HG03460 (cell line): ENCODE measurements at regions not wholly inside any gene's neighbourhood (a gene's known extent, or its start where the extent isn't known, plus 50 kb on each side); places are given as distances from the start of the nearest gene placed in this dataset.

ENCODE experiments used
- ATAC-seq: cut with Tn5 transposase; IDR thresholded peaks from one replicate; pipeline ENCODE4 v1.9.1; 2021; ENCODE audit not compliant: unreplicated experiment

DNA sequence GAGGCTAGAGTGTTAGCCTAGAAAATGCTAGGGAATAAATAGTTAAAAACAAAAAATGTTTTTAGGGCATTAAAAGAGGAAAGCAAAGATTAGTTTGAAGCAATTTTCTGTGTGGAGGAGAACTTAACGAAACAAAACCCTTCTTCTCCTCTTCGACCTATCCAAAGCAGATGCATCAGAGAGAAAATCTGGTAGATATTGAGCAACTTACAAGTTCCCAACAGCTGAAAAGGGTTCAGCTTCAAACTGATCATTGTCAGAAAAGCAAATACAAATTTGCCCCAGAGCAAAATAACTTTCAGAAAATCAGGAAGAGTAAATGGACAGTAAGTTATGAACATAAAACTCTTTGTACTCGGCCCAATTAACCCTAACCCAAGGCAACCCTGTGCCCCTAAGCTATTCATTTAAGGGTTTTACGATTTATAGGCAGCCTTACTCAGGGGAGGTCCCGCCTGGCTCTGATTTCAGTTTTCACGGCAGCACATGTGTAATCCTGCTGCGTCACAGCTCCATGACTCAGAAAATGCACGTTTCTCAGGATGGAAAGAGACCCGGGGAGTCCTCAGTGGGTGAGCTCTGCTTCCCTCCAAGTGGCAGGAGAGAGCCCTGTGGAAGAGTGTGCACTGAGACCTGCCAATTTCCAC is 405.7 kb upstream of the SALL1 start:
- no peak for ATAC-seq

DNA sequence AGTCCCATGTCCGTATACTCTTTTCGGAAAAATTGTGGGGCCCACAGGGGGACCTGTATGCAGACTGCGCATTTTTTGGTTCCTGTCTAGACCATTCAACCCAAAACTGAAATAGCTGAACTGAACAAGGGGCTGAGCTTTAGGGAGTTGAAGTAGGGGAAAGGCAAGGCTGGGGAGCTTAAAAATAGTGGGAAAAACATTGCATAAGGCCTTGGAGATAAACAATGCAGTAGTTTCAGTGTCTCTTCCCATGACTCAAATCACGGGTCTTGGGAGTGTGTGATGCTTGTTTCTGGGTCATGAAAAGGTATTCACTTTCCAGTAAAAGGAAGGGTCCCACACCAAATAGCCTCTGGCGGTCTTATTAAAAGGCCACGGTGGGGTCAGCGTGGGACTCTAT is 402.8 kb upstream of the SALL1 start:
- no peak for ATAC-seq

DNA sequence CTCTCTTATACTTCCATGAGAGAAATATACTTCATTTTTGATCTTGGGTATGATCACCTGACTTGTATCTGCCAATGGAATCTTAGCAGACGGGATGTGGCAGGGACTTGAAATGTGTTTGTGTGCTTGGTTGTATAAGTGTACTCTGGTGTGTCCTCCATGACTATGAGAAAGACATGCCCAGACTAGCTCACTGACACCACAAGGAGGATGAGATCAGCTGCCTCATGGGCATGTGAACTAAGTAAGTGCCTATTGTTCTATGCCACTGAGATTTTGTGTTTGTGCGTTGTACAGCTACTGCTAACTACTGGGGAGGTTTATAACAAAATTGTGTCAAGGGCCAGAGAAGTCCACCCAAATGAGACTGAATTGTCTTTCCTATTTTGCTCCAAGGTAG is 402.2 kb upstream of the SALL1 start:
- no peak for ATAC-seq

DNA sequence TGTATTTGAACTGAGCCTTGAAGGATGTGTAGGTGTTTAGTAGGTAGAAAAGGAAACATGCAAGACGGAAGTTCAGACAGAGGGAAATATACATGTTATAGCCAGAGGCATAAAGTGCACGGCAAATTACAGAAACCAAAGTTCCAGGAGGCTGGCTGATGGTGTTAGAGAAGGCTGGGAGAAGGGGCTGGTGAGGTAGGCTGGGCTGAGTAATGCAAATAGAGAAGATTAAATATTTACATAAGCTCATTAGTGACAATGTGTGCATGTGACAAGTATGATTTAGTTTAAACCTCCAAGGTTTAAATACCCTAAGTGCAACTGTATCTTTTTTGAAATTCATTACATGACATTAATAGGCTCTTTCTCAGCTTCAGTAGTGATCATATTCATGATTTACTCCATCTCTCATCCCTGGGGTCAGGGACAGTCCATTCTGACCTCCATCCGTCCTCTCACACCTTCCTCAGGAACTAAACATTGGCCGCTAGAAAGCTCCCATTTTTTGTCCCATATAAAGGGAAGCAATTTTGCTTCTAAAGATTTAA is 399.8 kb upstream of the SALL1 start:
- ATAC-seq, result no peak

DNA sequence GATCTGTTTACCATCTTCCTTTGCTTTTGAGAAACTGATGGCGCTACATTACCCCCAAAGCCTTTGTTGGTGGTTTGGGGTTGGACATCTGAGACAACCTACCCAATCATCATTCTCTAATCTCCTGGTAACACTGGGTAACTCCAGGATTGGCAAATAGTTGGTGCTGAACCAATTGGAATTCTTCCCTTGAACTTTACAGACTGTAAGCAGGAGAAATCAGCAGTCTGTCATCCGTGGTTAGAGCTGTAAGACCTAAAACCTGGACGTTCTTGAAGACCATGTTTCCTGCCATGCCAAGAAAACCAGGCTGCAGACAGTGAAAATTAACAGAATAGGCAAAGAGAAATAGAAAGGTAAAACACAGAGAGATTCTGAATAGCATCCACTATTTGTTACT is 398.8 kb upstream of the SALL1 start:
- ATAC-seq, result no peak

DNA sequence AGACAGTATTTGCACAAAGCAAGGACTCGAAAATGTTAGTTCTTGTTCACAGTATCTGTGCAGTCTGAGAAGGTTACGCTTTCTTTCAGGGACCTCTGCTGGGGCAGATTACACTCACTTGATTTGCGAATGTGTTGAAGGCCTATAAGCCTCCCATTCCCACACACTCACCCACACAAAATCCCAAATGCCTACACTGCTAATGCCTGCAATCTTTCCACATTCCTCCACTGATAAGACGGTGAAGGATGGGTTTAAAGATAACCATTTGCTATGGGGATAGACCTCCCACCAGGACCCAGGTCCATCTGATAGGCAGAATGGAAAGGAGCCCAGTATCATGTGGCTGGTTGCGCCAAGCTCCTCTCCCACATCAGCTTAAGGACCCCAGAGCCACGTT is 394.9 kb upstream of the SALL1 start:
- ATAC-seq, result no peak

DNA sequence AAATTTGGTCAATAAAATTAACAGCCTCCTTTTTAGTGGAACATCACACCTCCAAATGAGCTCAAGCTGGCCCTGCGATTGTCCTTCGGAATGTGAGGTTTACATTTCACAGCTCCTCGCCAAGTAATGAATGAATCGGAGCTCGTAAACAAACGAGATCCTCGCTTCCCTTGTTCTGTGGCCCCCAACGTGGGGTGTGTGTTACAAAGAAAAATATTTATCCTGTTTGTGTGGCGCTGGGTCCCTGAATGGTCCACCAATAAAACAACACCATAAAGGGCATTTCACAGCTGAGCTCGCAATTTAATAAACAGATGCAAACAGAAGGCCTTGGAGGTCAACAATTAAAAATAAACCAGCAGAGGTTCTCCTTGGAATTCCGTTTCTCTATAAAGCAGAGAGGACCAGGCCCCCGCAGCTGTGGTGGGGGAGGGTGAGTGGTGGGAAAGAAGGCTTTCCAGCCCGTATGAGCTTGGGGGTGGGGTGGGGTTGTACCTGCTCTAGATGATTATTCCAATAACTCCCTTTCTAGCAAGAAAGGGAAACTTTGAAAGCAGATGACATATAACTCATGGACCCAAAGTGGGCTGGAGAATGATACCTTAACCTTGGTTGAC is 393.9 kb upstream of the SALL1 start:
- ATAC-seq, result no peak

DNA sequence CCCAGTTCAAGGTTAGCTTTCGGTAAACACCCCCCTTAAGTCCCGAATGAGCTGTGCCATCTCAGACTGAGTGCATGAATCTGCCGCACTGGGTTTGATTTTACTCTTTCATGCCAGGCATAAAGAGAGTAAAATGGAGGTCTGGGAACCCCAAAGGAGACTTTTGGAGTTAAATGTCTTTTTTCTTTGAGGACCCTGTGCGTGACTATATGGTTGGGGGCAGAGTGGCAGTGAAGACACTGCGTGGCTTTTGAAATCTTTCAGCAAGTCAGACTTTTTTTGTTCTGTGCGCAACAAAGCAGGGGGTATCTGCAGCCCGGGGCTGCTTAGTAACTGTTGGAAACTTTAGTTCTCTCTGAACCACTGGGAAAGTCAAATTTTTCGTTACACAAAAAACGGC is 392.9 kb upstream of the SALL1 start:
- no peak for ATAC-seq

DNA sequence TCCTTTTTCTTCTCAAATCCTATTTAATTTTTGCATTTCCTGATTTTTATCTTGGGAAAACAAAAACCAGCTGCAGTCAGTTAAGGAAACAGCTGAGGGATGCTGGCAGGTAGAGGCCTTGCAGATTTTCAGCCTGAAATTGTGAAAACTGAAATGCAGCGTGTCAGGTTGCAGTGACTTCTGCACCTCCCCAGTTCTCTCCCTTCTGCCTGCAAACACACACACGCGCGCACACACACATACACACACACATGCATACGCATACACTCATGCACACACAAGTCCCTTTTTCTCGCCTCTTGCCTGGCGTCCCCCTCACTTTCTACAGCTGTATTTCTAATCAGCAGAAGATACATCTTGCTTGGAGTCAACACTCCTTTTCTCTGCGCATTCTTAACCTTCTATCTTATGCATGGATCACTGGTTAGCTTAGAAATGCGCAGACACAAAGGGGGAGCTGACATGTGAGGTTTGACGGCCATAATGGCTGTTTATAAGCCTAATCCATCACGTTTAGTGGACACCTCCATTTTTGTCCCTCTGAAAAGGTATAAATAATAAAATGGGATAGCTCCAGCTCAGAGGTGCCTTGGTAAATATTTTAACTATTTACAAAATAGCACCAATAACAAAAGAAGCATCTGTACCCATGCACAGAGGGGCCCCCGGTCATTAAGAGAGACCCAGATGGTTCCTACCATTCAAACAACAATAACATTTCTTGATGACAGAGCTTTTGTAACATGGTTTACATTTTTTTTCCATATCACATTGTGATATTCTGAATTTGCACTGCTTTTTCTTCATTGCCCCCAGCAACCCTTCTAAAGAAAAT is 392.1 kb upstream of the SALL1 start:
- ATAC-seq, result no peak

DNA sequence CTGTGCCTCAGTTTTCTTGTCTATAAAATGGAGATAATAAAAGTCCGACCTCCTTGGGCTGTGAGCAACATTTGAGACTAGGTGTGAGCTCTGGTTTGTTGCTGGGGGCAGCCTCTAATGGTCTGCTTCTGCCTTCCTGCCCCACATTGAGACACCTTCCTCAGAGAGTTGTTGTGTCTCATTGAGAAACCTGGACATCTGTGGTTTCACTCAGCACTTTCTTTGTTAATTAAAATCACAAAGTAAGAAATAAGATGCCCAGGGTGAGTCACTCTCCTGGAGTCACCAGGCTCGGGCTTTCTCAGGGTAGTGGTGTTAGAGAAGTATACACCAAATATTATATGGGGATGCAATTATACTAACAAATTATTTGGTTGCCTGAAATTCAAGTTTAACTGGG is 389.2 kb upstream of the SALL1 start:
- ATAC-seq, result no peak

DNA sequence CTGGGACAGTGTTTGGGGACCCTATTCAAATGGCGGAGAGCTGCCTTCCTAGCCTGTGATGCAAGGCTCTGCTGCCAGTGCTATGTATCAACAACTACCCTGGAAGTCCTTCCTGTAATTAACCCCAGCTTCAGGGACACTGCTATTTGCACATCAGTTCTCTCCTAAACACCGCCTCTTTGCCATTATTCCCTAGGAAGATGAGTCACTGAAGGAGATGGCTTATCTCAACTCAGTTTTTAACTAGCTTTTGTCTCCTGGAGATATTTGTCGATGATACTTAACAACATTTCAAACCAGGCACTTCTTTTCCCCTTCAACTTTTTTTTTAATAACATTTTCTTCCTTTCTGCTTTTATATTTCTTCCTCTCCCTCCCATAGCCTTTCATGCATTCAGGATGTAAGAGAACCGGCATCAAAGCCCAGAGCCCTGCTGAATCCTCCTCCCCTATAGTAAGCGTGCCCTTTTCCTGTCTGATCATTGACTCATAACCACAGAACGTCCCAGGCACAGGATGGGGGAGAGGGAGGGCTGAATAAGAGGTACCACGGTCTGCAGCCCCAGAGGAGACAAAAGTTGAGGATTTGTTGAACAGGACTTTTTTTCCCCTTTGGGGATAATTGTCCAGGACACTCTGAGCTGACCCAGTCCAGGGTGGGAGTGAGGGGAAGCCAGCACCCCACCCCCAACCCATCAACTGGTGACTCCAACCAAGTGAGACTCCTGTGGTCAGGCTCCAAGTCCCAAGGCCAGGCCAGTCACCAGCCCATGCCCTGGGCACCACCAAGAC is 387.8 kb upstream of the SALL1 start:
- ATAC-seq, result no peak

DNA sequence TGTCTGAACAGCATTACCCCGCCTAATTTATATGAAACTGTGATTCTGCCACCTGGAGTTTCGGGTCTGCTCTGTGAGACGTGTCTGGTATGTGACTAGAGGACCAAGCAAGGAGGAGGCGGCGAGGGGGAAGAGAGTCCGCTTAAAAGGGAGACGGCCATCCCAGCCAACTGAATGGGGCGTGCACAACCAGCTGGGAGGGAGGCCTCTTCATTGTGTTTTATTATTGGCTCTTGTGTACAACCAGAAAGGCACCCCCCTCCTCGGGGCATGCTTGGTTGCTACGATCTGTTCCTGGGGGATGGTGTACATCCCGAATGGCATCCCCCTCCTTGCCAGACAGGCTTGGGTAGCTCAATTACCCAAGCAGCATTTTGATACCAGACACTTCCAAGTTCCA is 384.5 kb upstream of the SALL1 start:
- no peak for ATAC-seq

DNA sequence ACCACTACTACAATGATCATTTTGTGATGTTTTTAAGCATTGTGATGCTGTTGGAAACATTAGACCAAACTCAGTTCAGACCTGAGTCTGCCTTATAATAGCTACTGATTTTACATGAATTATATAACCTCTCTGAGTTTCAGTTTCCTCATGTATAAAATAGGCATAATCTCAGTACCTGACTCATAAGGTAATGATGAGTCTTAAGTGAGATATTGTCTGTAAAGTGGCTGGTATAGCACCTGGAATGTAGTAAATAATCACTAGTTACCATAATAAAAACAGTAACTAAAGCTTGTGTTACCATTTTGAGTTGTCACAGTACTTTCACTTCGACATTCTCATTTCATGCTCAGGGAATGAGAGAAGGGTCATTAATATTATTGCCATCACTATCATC is 381.5 kb upstream of the SALL1 start:
- ATAC-seq, result no peak

DNA sequence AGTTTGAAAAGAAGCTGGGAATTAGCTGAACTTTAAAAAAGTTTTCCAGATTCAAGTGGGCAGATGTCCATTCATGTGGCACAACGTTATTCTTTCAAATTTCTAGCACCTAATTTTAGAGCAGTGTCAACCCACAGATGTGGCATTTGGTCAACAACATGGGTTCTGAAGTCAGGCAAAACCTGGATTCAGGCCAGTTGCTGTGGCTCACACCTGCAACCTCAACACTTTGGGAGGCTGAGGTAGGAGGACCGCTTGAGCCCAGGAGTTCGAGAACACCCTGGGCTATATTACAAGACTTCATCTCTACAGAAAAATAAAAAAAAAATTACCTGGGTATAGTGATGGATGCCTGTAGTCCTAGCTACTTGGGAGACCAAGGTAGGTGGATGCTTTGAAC is 380.2 kb upstream of the SALL1 start:
- no peak for ATAC-seq

DNA sequence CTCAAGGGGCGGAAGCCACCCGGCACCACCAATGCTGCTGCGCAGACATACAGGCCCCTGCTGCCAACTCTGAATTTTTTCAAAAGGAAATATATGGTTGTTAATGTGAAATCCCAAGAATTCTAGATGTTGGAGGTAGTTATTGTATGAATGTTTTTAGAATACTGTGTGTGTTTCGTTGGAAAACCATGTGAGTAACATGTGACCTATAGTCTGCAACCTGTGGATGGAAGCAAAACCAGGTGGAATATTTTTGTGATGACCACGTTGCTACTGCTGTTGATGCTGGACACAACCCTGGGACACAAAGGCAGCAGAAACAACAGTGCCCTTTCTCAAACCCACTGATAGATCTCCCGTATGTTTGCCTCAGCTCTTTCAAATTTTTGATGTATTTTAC is 376.3 kb upstream of the SALL1 start:
- ATAC-seq, result no peak

DNA sequence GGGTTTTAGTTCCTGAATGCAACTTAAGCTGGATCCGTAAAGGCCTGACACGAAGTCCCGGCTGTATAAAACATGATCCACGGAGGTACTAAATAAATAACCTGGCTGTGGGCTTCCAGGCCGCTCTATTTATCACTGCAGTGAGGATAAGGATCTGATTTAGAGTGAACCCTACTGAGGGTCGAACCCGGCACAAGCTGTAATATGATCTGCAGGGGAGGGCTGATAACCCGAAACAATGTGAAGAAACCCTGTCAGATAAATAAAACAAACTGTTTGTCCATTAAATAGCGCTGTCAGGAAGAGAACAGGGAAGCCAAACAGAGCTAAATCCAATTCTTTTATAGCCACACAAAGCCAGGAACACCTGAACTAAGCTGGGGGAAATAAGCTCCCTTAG is 375.6 kb upstream of the SALL1 start:
- ATAC-seq, result no peak

DNA sequence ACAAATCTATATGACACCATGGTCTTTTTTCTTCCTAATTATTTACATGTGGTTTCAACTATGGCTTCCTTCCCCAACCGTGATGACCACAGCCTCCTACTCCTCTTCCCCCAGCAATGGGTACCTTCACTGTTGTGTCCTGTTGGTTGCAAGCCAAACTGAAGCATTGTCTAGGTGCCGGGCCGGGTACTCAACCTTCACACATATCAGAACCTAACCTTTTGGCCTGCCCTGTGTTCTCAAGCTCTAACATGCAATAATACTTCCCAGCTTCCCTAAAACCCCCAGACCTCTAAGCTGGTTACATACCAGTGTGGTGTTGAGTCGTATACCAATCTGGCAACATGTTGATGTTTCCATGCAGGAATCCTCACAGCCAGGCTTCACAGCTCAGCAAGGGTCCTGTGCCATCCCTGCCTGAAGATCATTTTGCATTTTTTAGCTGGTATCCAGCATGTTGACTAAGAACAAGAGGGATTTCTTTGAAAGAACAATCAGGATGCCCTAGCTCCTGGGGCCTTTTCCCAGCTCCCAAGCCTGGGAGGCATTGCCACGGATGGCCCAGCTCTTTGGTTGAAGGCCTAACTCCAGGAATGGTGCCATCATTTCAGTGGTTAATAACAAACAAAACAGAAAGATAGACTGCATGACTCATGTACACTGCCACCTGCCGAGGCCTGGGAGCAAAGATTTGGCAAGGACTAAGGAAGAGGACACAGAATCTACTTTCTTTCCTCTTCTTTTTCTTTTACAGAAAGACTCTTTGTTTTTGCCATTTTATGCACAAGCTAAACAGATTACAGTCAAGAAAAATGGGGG is 373.7 kb upstream of the SALL1 start:
- no peak for ATAC-seq

DNA sequence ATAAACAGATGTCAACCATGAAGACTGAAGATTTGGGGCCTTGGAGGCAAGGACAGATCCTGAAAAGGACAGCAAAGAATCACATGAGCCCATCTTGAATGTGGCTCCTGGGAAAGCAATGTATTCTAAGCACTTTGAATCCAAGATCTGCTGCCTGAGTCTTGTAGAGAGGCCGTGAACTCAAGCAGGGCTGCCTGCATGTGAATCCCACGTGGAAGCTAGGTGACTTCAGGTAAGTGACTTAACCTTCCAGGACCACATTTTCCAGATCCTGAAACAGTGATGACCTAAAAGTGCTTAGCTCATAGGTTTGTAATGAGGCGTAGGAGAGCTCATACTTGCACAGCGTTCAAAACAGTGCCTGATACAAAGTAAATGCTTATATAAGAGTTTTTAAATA is 373.0 kb upstream of the SALL1 start:
- no peak for ATAC-seq

DNA sequence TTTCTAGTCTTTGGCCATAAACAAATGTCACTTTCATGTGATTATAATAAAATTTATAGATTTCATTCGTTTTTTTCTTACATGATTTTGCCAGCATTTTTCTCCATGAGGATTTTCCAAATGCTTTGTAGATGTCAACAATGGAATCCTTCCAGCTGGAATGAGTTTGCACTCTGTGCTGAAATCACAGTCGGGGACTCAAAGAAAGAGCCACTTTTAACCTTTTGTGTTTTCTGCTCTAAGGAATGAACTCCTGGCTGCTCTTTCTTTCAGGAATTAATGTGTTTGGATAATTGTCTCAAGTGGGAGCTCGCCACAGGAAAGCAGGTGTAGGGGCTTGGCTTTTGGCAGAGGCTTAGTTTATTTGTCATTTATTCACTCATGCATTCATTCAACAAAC is 372.3 kb upstream of the SALL1 start:
- no peak for ATAC-seq

DNA sequence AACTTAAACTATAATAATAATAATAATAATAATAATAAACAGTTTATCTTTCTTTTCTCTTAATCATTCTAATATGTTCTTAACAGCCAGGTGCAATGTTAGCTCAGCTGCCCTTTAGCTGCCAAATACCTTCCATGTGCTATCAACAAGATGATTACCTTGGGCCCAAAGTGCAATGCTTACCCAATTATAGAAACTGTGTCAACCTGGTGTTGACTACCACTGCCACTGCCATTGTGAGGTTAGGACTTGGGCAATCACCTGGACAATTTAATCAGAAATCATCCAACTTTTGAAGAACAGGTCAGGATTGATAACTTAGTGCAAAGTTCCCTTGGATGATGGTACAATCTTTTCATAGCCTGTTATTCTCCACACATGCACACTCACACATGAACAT is 371.8 kb upstream of the SALL1 start:
- ATAC-seq, result no peak
